Vagina (tissue), 2 donors: ENCODE measurements at regions not wholly inside any gene's neighbourhood (a gene's known extent, or its start where the extent isn't known, plus 50 kb on each side); places are given as distances from the start of the nearest gene placed in this dataset.

Experiments used
- POLR2A ChIP-seq, 2 donors: fragments of 450-650 bp; IDR thresholded peaks; one replicate each; pipeline ENCODE4 v1.6.1; 2017; ENCODE audit warnings: antibody characterized with exemption in 2 of 2, mild to moderate bottlenecking in 2 of 2, moderate library complexity in 2 of 2
- TF ChIP-seq, protein P1 (sequence below), 3 experiments: fragments of 450-650 bp in 2 of 3; fragments of 200-600 bp in 1 of 3; sonication (generic) in 1 of 3; IDR thresholded peaks; one replicate each; pipeline ENCODE4 v1.5.1; 2017 to 2019; ENCODE audit warnings: antibody characterized with exemption in 3 of 3, mild to moderate bottlenecking in 2 of 3, moderate library complexity in 2 of 3

GRCh38 chr4:79241846-79242245 lies 84.0 kb downstream of the NAA11 start:
- TF ChIP-seq, protein P1, sequence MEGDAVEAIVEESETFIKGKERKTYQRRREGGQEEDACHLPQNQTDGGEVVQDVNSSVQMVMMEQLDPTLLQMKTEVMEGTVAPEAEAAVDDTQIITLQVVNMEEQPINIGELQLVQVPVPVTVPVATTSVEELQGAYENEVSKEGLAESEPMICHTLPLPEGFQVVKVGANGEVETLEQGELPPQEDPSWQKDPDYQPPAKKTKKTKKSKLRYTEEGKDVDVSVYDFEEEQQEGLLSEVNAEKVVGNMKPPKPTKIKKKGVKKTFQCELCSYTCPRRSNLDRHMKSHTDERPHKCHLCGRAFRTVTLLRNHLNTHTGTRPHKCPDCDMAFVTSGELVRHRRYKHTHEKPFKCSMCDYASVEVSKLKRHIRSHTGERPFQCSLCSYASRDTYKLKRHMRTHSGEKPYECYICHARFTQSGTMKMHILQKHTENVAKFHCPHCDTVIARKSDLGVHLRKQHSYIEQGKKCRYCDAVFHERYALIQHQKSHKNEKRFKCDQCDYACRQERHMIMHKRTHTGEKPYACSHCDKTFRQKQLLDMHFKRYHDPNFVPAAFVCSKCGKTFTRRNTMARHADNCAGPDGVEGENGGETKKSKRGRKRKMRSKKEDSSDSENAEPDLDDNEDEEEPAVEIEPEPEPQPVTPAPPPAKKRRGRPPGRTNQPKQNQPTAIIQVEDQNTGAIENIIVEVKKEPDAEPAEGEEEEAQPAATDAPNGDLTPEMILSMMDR (IDR thresholded peaks at IDR 0.05): no peak
- no peak for TF ChIP-seq POLR2A (IDR thresholded peaks at IDR 0.05)
